GM21825 (cell line): ENCODE measurements at regions not wholly inside any gene's neighbourhood (a gene's known extent, or its start where the extent isn't known, plus 50 kb on each side); places are given as distances from the start of the nearest gene placed in this dataset.
"Not testable (repeated sequence)": the region's sequence is repeated elsewhere in the genome, so short reads cannot be mapped to it uniquely, and the experiment has no call there.

ENCODE experiments used
- ATAC-seq: cut with Tn5 transposase; IDR thresholded peaks from one replicate; pipeline ENCODE4 v1.9.1; 2021; ENCODE audit warnings: mild to moderate bottlenecking, moderate library complexity; ENCODE audit not compliant: unreplicated experiment

DNA sequence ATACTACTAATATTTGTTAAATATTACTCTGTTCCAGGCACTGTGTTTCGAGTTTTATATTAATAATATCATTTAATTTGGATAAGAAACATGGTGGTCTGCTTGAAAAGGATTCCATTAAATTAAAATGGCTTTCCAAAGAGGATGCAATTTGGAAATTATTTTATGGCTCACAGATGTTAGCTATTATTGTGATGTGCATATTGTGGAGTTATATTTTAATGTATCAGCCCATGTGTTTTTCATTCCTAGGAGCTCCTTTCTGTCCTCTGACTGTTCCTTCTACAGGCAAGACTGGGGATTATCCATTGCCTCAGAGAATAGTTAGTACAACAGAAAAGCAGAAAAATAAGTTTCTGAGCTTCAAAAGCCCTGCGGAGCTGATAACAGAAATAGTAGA lies 376.7 kb upstream of the PDZRN3 start:
- no peak for ATAC-seq

GRCh38 chr3:74000725-74001124 lies 376.0 kb upstream of the PDZRN3 start:
- ATAC-seq: no peak

DNA sequence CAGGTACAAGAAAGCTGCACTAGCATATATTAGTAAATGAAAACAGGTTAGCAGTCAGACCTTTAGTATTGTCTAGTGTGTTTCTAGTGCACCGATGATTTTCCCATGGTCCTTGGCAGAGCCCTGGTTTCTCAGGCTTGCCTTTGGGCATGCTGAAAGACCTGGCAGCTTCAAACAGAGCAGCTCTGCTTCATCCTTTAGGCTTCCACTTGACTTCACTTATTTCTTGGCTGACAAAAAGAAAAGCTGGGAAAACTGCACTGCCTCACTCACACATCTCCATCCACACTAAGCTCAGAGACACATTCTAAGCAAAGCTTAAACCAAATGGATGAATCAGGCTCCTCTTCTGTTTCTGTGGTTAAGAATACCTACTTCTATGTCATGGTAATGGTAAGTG lies 374.8 kb upstream of the PDZRN3 start:
- no peak for ATAC-seq

DNA sequence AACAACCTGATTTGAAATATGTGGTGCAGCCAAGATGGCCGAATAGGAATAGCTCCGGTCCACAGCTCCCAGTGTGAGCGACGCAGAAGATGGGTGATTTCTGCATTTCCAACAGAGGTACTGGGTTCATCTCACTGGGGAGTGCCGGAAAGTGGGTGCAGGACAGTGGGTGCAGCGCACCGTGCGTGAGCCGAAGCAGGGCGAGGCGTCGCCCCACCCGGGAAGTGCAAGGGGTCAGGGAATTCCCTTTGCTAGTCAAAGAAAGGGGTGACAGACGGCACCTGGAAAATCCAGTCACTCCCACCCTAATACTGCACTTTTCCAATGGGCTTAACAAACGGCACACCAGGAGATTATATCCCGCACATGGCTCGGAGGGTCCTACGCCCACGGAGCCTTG lies 365.9 kb upstream of the PDZRN3 start:
- ATAC-seq: not testable (repeated sequence)

DNA sequence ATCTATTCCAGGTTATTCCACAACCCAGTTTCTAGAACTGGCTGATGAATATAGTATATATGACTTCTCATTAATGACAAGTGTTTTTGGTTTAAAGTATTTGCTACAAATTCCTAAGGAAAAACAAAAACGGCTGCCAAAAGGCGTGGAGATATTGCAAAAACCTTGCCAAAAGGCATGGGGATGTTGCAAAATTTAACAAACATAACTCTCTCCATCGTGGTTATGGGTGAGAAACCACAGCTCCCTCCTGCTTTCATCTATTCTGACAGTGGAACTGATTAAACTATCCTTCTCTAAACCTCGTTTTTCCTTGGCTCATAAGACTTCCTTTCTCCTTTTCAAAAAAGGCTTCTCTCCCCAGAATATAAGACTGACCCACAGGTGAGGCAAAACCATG lies 342.0 kb upstream of the PDZRN3 start:
- no peak for ATAC-seq

- ATAC-seq: no peak
These were observed 340.1 kb upstream of the PDZRN3 start for GRCh38 chr3:73964818-73965217.

- ATAC-seq: no peak
These were observed 330.8 kb upstream of the PDZRN3 start for GRCh38 chr3:73955494-73956070.

- no peak for ATAC-seq
These were observed 329.8 kb upstream of the PDZRN3 start for GRCh38 chr3:73954506-73954905.

DNA sequence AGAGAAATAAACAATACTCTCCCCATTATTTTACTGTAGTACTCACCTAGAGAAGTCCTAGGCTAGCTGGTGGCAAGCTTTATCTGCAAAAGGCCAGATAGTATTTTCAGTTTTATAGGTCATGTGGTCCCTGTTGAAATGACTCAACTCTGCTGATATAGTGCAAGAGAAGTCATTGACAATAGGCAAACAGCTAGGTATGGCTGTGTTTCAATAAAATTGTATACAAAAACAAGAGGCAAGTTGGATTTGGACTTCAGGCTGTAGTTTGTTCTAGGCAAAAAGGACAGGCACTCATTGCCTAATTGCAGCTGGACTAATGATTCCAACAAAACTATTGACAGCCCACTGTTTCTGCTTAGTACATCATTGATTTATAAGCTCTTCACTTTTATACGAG lies 328.0 kb upstream of the PDZRN3 start:
- ATAC-seq: no peak

- ATAC-seq: no peak
These were observed 326.3 kb upstream of the PDZRN3 start for GRCh38 chr3:73950865-73951558.

GRCh38 chr3:73945541-73945940 lies 320.8 kb upstream of the PDZRN3 start:
- ATAC-seq: no peak

DNA sequence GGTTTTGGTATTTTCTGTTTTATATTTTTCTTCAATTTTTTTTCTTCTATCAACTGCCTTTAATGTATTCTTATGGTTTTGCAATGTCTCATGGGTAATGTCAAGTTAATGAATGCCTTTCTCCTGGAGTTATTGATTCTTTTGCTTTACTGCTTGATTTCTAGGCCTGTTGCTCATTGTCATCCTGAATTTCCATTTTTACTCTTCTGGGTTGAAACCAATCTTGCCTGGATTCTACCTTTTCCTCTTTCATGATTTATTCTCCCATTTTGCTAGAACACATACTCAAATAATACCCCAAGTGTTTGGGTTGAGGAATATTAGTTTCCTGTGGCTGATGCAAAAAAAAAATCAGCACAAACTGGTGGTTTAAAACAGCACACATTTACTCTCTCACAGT lies 315.2 kb upstream of the PDZRN3 start:
- ATAC-seq: no peak

GRCh38 chr3:73933585-73933984 lies 308.8 kb upstream of the PDZRN3 start:
- ATAC-seq: no peak

- ATAC-seq: no peak
These were observed 302.4 kb upstream of the PDZRN3 start for GRCh38 chr3:73927203-73927570.

- ATAC-seq: no peak
These were observed 301.8 kb upstream of the PDZRN3 start for GRCh38 chr3:73926360-73927202.

GRCh38 chr3:73925011-73925410 lies 300.3 kb upstream of the PDZRN3 start:
- no peak for ATAC-seq

DNA sequence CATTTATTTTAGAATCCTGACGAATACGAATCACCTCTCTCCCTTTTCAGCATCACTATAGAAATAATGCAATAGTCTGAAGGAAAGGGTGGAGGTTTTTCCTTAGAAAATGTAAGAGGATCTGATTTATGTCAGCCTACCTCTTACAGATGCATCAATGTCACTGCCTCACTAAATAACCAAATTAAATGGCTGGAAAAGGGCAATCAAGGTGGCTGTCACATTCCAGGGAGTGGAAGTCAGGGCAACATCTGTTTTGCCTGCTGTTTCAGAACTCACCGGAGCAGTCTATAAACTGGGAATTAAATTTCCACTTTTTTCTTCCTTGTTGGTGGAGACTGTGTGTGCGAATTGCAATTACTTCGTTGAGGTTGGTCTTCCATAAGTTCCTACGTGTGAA lies 299.3 kb upstream of the PDZRN3 start:
- ATAC-seq: no peak

- ATAC-seq: no peak
These were observed 292.9 kb upstream of the PDZRN3 start for GRCh38 chr3:73917643-73918042.

- no peak for ATAC-seq
These were observed 291.1 kb upstream of the PDZRN3 start for GRCh38 chr3:73915886-73916285.

GRCh38 chr3:73908218-73908617 lies 283.5 kb upstream of the PDZRN3 start:
- ATAC-seq: no peak

DNA sequence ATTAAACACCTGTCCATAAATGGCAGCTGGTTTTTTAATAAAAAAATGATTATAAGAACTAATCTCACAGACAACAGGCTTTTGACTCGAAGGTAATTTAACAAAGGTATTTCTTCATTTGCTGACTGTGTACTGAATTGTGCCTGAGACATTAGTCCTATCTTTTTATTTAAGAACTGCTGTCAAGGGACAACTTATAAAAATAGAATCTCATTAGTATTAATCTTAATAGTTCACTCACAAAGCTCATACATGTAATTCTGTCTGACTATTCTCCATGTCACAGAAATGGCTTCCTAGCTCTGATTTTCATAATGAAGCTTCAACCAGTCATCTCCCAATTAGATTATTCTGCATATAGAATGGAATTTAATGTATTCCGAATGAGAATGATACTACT lies 276.9 kb upstream of the PDZRN3 start:
- ATAC-seq: no peak
